NCI-H748 (cell line): ENCODE measurements at regions not wholly inside any gene's neighbourhood (a gene's known extent, or its start where the extent isn't known, plus 50 kb on each side); places are given as distances from the start of the nearest gene placed in this dataset.
"Not testable (repeated sequence)": the region's sequence is repeated elsewhere in the genome, so short reads cannot be mapped to it uniquely, and the experiment has no call there.

Experiments
- DNase-seq: peaks from one replicate; lab custom pipeline; 2025; ENCODE audit not compliant: unreplicated experiment; lab: John Stamatoyannopoulos, UW

GRCh38 chr2:155599834-155600233 is 732.7 kb downstream of the NR4A2 start:
- no peak for DNase-seq

DNA sequence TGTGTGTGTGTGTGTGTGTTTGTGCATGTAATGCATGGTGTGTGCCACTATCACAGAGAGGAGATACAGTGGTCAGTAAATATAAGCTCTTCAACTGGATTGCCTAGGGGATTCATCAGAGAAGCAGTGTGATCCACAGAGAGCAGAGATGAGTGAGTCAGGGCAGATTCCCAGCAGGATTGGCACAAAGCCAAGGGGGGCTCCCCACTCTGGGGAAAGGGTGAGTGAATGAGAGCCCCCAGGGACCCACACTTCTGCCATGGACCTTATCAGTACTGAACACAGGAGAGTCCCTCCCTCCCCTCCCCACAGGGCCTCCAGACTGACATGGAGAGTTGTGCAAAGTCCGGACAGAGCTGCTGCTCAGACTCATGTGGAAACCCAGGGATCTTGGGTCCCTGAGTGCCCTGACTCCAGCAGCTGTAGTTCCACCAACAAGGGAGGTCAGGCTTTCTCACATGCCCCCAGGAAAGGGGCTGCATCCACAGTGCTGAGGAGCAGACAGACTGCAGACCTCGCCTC is 748.8 kb downstream of the NR4A2 start:
- no peak for DNase-seq

DNA sequence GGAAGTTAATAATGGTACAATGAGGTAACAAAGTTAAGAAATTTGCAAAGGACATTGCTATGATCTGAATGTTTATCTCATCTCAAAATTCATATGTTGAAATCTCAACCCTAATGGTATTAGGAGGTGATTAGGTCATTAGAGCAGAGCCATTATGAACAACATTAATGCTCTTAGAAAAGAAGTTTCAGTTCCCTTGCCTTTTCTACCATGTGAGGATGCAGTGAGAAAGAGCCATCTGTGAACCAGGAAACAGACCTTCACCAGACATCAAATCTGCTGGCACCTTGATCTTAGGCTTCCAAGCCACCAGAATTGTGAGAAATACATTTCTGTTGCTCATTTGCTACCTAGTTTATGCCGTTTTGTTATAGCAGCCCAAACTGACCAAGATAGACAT is 757.6 kb downstream of the NR4A2 start:
- no peak for DNase-seq

GRCh38 chr2:155547571-155547970 is 785.0 kb downstream of the NR4A2 start:
- DNase-seq, result no peak

- no peak for DNase-seq
These were observed 785.6 kb downstream of the NR4A2 start for GRCh38 chr2:155546721-155547555.

GRCh38 chr2:155539028-155539427 is 793.5 kb downstream of the NR4A2 start:
- DNase-seq, result not testable (repeated sequence)

- DNase-seq, result no peak
These were observed 804.5 kb downstream of the NR4A2 start for GRCh38 chr2:155528034-155528433.

GRCh38 chr2:155525199-155525598 is 807.3 kb downstream of the NR4A2 start:
- DNase-seq, result no peak

- no peak for DNase-seq
These were observed 812.9 kb downstream of the NR4A2 start for GRCh38 chr2:155519529-155520130.

- no peak for DNase-seq
These were observed 814.4 kb downstream of the NR4A2 start for GRCh38 chr2:155518094-155518493.

DNA sequence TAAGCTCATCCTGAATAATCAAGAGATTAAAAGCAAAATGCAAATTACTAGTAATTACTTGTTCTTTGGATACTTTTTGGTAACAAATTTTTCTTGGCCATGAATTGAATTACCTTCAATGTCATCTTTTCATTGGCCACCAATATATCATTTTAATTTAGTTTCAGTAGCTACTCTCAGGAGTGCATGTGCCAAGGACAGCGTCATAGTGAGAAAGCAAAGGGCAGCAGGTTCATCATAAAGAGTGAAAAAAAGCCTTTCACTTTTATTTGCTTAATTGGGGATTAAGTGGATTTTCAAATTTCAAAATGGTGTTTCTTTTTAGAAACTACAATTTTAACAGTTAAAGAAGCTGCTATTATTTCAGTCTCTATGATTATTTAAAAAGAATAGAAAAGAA is 815.2 kb downstream of the NR4A2 start:
- DNase-seq, result no peak

DNA sequence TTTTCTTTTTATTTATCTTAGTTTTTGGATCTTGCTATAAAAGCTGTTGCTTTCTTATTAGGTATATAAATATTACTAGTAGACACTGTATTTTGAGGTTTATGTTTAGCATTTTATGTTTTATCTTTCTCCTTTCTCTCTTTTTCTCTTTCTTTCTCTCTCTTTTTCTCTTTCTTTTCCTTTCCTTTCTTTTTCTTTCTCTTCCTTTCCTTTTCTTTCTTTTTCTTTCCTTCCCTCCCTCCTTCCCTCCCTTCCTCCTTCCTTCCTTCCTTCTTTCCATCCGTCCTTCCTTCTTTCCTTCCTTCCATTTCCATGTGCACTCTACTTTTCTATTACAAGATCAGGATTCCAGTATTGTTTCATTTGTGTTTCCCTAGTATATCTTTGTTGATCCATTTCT is 814.8 kb downstream of the KCNJ3 start:
- no peak for DNase-seq

- DNase-seq, result no peak
These were observed 804.3 kb downstream of the KCNJ3 start for GRCh38 chr2:155502766-155503165.

GRCh38 chr2:155498106-155498505 is 799.6 kb downstream of the KCNJ3 start:
- DNase-seq, result no peak

DNA sequence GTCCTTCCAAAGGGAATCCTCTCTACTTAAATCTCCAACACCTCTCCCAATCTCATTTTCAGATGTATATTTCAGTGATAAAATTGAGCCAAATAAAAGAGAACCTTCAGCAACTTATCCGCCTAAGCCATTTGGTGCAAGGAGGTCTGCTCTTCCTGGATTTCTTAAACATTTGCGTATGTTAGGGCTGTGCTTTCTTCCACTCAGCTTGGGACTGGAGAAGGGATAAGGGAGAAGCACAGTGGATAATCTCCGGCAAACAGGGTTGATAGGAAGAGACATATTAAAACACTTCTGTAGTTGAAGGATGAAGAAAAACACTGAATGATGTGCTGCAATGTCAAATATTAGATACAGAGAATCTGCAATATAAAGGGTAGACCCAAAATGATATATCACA is 796.2 kb downstream of the KCNJ3 start:
- no peak for DNase-seq

DNA sequence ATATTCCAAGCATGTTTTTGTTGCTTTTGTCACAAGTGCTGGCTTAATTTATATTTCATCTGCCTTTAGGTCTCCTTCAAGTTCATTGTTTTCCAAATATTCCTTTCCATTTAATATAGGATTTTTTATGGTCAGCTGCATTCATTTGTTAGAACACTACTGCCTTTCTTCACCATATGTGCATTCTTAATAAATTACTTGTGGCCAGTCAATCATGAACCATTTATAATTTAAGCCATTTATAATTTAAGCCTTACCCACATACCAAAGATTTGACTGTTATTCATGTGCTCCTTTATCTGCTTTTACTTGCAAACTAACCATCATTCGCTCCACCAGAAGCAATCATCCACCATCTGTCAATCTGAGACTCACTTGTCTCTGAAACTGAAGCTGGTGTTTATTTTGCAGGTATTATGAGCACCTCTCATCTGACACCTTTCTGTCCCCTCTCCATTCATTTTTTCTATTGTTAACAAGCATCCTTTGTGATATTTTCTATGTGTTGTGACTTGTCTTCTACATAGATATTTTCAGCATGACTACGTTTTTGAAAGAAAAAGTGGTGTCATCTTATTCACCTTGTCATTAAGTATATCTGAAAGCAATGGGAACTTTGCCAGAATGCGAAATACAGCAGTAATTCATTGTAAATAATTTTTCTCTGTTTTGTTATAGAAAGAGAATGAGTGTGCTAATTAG is 786.8 kb downstream of the KCNJ3 start:
- DNase-seq, result peak; percentile 92

- DNase-seq, result no peak
These were observed 782.6 kb downstream of the KCNJ3 start for GRCh38 chr2:155481141-155481540.

DNA sequence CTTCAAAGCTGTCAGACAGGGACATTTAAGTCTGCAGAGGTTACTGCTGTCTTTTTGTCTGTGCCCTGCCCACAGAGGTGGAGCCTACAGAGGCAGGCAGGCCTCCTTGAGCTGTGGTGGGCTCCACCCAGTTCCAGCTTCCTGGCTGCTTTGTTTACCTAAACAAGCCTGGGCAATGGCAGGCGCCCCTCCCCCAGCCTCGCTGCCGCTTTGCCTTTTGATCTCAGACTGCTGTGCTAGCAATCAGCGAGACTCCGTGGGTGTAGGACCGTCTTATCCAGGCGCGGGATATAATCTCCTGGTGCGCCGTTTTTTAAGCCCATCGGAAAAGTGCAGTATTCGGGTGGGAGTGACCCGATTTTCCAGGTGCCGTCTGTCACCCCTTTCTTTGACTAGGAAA is 773.5 kb downstream of the KCNJ3 start:
- DNase-seq, result not testable (repeated sequence)

- no peak for DNase-seq
These were observed 757.7 kb downstream of the KCNJ3 start for GRCh38 chr2:155456222-155456621.

DNA sequence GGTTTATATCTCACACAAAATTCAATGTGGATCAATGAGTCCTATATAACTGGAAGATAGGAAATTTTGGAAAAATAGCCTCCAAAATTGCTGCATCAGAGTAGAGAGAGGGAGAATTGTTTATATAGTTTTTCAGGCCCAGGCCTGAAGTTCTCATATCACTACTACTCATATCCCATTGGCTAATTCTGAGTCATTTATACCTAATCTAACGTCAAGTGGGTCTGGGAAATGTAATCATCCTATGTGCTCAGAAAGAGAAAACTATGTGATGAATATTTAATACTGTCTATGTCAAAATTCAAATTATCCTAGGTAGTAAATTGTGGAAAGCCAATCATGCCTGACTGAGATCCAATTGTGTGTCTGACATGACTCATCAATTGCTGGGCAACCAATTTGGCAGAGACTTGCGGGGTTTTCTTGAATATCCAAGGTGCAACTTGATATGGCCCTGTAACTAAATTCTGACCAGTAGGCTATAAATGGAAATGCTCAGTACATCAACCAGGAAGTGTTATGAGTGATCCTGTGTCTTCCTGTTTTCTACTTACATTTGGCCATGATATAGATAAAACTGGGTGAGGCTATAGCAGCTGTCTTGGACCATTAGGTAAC is 744.4 kb downstream of the KCNJ3 start:
- no peak for DNase-seq

DNA sequence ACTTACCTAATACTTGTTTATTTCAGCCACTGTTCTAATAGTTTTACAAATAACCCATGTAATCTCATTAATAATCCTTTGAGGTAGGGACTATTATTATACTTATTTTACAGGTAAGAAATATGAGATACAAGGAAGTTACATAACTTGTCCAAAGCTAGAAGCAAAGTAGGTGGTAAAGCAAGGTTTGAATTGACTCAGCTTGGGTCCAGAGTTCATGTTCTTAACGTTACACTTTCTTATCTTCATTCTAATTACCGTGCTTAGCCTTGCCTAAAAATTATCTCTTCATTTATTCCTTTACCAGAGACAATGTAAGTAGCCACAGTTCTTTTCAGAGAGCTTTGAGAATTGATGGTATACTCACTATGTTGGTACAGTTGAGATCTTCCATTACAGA is 743.6 kb downstream of the KCNJ3 start:
- no peak for DNase-seq
